ENCODE measurements at regions not wholly inside any gene's neighbourhood (a gene's known extent, or its start where the extent isn't known, plus 50 kb on each side); places are given as distances from the start of the nearest gene placed in this dataset.

DNA sequence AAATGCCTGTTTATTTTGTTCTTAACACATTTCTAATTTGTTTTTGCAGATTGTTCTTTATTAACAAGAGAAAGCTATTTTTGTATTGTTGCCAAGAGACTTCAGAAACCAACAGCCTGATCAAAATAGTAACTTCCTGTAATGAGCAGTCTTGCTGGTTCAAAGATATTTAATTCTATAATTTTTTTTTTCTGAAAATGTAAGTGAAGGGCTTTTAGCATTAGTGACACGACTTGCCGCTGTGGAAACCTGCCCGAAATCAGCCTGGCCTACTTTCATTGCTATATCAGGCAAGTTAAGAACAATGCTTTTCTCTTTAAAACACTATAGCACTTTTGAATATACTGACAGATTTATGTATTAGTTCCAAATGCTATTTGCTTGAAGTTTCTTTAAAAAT is 374.3 kb downstream of the EFNB2 start:
- no peak for DNase-seq

DNA sequence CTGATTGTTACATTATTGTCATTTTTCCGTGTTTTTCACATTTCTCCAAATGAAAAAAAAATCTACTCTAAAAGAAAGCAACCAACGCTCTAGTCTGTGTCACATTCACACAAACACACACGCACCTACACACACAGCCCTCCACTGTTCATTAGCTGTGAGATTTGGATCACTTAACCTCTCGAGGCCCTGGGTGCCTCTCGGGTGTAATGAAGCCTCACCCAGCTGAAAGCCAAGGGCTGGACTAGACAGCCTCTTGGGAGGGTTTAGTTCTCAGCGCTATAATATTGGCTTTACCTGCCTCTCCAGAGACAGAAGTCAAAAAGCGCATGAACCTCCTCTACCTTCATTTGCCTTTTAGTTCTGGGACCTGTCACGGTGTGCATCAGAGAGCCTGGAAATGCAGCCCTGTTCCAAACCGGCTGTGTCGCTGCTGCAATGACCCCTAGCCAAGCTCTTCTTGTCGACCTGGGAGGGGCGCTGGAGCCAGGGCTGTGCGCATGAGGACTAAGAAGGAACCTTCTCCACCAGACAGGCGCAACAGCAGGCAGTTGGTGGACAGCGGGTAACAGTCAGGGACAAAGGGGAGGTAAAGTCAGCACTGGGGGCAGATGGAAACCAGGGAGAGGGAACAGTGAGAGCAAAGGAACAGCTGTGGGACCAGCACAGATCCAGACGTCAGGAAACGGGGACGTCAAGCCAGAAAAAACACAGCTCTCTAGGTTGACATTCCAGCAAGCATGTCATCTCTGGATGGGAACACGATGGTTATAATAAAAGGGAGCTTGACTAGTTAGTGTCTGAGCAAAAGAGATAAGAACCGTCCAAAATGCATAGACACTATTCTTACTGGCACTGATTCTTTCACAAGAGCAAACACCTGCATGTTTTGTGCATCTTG is 375.9 kb downstream of the EFNB2 start:
- DNase-seq = no peak

DNA sequence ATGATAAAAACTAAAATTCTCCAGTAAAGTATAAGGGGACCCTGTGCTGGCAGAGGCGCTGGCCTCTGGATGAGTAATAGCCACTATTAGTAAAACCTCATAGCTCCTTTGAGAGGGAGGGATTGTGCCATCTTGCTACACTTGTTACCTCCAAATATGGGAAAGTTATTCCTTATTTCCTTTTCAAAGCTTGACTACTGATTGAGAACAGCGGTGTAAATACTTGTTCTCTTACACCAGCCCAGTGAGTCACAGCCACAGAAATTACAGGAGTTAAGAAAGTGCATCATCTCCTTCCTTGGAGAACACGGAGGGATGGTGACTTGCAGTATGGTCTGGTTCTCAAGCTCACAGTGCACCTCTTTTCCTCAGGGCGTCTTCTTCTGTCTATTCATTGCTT is 379.0 kb downstream of the EFNB2 start:
- no peak for DNase-seq

- DNase-seq = no peak
These were observed 380.1 kb downstream of the EFNB2 start for GRCh38 chr13:106155411-106155810.

DNA sequence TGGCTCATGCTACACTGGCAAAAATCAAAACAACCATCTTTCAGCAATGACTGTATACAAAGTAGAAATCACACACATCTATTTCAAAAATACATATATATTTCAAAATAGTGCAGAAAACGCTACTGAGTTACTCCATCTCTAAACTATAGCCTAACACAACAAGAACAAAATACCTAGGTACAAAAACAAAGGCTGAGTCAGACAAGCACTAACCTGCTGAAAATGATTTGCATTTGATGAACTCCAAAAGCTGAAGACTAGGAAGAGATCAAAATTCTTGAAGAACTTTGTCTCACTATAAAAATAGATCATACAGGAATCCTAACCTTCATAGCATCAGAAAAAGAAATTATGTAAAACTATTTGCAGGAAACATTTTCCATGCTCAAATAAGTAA is 381.6 kb downstream of the EFNB2 start:
- no peak for DNase-seq

GRCh38 chr13:106153041-106153440 is 382.4 kb downstream of the EFNB2 start:
- no peak for DNase-seq

GRCh38 chr13:106152047-106152446 is 383.4 kb downstream of the EFNB2 start:
- DNase-seq = no peak

GRCh38 chr13:106151056-106151699 is 384.3 kb downstream of the EFNB2 start:
- DNase-seq = no peak

DNA sequence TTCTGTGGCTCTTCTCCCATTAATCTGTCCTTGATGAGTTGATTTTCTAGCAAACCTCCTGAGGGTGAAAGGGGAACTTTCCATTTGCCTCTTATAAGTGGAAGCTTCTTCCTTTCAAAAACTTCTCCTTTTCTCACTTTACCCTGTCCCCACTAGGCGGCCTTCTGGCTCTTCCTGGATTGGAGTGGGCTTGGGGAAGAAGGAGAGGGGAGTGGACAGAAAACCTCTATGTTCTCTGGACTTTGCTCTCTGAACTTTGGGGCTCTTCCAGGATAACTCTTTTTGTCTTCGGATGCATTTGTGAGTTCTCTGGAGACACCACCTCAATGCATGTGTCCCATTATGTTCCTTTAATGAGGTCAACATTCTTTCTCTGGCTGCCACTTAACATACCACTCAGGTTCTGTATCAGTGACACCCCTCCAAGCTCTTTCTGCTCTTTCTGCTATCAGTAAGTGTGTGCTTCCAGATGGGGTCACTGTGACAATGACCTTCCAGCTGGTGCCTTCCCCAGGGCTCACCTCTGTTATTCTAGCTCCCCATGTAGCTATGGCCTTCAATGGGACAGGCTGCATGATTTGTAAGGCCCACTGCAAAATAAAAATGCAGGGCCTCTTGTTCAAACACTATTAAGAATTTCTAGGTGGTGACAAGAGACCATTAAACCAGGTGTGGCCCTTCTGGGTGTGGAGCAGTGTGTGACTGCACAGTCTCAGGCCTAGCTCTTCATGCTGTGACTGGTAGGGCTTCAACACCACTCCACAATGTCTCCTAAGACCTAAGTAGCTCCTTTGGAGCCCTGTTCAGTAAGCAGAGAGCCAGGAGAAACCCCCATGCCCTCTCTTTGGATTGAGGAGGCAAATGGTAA is 389.2 kb downstream of the EFNB2 start:
- no peak for DNase-seq

- no peak for DNase-seq
These were observed 390.4 kb downstream of the EFNB2 start for GRCh38 chr13:106145070-106145469.

GRCh38 chr13:106143930-106144709 is 391.3 kb downstream of the EFNB2 start:
- no peak for DNase-seq

DNA sequence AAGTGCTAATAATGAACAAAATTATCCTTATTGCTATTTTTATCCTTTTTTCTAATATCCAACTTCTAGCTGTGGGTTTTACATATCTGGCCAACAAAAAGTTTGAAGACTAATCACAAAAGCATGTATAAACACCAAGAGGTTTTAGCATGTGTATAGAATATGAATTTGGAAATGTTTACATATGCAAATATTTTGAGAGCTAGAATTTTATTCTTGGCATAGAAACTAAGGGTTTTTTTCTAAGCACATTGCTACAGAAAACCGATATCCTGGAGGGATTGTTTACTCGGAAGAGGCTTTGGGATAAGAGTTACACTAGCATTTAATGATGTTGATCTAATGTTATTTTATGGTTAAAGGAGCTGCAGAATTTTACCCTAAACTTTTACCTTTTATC is 392.1 kb downstream of the EFNB2 start:
- no peak for DNase-seq

DNA sequence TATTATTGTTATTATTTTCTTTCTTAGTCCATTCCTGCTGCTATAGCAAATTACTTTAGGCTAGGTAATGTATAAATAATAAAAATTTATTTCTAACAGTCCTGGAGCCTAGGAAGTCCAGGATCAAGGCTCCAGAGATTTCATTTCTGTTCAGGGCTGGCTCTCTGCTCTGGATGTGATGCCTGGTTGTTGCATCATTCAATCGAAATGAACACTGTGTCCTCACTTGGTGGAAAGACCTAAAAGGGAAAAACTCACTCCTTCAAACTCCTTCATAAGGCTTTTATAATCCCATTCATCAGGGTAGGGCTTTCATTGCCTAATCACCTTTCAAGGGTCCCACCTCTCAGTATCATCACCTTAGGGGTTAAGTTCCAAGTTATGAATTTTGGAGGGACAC is 395.0 kb downstream of the EFNB2 start:
- DNase-seq = no peak

- DNase-seq = no peak
These were observed 395.5 kb downstream of the EFNB2 start for GRCh38 chr13:106139942-106140341.

- DNase-seq = no peak
These were observed 396.1 kb downstream of the EFNB2 start for GRCh38 chr13:106139377-106139776.

DNA sequence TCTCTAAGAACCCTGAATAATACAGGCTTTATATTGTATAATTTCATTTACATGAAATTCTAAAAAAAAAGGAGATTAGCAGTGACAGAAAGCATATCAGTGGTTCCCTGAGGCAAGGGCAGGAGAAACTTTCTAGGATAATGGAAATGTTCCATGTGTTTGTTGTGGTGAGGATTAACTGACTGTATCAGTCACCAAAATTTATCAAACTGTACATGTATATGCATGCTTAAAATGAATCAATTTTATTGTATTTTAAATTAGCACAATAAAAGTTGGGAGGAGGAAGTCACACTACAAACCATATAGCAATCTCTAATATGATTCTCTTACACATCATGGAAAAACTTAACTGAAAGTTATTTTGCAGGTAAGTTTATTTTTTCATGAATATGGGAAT is 396.8 kb downstream of the EFNB2 start:
- no peak for DNase-seq

DNA sequence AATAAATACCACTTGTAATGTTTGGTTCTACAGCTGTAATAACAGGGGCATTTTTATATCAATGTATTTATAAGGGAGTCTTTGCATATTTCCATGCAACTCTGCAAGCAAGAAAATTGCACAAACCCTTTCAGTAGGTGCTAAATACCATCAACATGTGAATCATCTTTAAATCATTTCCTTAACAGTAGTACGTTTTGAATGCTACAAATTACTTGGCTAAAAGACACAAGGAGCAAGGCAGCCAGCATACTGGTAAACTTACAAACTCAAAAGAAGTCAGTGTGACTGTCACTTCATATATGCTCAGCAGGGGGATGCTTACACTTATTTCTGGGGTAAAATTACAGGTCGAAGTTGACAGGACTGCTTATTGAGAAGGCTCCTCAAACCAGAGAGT is 402.4 kb downstream of the EFNB2 start:
- no peak for DNase-seq

DNA sequence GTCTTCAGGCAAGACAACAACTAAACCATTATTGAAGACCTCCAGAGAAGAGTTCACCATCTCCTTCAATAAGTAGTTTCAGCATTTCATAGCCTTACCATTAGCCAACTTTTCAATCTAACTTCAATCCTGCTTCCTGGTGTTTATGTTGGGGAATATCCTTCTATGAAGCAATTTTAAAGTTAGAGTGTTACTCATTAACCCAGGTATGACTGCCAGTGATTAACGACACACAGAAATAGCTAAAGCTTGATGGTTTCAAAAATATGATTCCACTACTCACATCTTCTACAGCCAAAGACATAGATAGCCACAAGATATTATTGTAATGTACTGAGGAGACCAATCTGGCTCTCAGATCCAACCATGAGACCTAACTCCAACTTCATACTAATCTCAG is 403.2 kb downstream of the EFNB2 start:
- no peak for DNase-seq

DNA sequence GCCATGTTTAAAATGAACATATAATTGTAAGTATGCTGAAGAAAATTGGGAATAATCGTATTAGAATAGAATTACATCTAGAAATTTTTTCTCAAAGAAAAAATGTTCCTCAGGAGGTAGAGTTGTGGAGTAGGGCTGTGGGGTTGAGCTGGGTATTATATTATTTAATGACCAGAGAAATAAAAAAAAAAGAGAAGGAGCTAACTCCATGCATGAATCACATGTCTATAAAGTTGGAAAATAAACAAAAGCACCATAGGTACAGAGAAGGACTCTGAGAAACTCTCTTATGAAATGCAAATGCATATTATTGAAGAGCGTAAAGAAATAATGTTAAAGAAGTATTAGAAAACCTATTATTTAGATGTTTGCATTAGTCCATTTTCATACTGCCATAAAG is 405.5 kb downstream of the EFNB2 start:
- no peak for DNase-seq

- no peak for DNase-seq
These were observed 406.2 kb downstream of the EFNB2 start for GRCh38 chr13:106129273-106129672.

- DNase-seq = no peak
These were observed 413.2 kb downstream of the EFNB2 start for GRCh38 chr13:106122234-106122633.

DNA sequence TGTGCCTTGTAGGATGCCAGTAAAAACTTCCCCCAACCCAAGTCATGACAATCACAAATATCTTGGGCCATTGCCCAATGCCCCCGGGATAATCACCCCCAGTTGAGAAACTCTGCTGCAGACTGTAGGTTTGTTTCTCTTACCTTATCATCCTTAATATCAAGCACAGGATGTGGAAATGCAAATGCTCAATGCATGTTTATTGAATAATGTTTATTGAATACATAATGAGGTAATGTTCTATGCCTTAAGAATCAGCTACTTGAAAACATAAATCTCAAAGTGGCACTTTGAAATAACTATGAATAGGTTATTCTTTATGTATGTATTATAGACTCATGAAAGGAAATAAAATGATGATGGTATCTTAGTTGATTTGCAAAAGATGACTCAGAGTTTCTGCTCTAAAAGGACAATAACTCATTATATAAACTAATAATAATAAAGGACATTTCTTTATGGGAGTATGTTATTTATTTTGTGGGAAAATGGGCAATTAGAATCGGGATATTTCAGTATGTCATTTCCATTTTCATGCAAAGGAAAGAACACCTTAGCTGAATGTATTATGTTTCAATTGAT is 414.2 kb downstream of the EFNB2 start:
- DNase-seq = no peak

Measured in activated naive CD4-positive, alpha-beta T cell treated with anti-CD3 and anti-CD28 coated beads, Interleukin-2, amount 50 U/mL, for 16 hours (primary cell).